ENCODE measurements at regions not wholly inside any gene's neighbourhood (a gene's known extent, or its start where the extent isn't known, plus 50 kb on each side); places are given as distances from the start of the nearest gene placed in this dataset.

DNA sequence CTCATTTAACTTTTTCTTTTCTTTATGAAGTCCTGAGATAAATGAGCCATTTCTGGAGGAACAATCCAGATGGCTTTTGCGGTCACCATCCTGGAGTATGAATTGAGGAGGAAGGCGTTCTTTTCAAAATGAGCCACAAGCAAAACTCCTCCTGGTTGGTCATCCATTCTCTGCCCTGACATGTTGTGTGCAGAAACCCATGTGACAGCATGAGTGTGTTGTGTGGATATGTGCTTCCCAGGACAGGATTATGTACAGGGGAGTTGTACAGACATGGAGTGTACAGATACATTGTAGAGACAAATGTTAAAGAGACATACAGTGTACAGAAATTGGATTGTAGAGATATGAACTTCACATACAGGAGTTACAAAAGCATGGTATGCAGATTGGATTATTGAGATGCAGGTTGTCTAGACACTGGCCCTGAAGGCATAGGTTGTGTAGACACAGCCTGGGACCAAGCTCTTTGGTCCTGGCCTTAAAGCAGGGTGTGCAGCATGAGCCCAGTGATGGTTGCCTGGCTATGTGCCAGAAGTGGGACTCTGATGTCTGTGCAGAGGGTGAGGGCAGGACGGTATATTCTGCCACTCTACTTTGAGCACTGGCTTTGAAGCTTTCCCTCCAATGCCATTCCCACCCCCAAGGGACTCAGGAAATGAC is 178.5 kb upstream of the ZBED5 start:
- Histone ChIP-seq H3K9ac (replicated peaks in 1 of 4; ENCODE audit: extremely low read depth in 1 of 4, low read depth in 3 of 4, low read length in 3 of 4) (no peak overlapping the region), H3K18ac (ENCODE audit: extremely low read depth, low read length) (no peak overlapping the region), H4K5ac (ENCODE audit: insufficient read length, low read depth, low read length) (no peak overlapping the region), H3K9me3 (ENCODE audit: insufficient read depth in 2 of 2, low read depth in 1 of 2, low read length in 1 of 2) (no peaks in the 10 kb centered on the region; a peak in 1 of 4 replicates), H2AFZ (ENCODE audit: low read length) (no peak overlapping the region; the same call in 1 of the 2 replicates), H2BK120ac (replicated peaks; ENCODE audit: low read depth, low read length) (no peak overlapping the region), H4K91ac (replicated peaks; ENCODE audit: insufficient read length, low read length) (no peak overlapping the region), H2BK12ac (ENCODE audit: low read depth, low read length) (peak overlapping the region; percentile 41; the same call in 1 of the 2 replicates), H3K56ac (replicated peaks; ENCODE audit: insufficient read length, low read depth, low read length) (no peak overlapping the region), H2BK20ac (ENCODE audit: low read length) (0 out of 2 replicates have a peak overlapping the region, but pooled peaks have one; percentile 73), H3K4me1 (replicated peaks in 1 of 4; ENCODE audit: control insufficient read depth in 3 of 4, insufficient read depth in 4 of 4, low read length in 3 of 4) (peaks cover 0 to 3% (median 1%) of the 10 kb centered on the region in 4 experiments; a peak in 3 of 7 replicates), H2BK15ac (ENCODE audit: low read length) (no peak overlapping the region), H3K79me2 (ENCODE audit: control insufficient read depth in 1 of 2, insufficient read depth in 2 of 2, low read length in 2 of 2) (no peaks in the 10 kb centered on the region), H3K14ac (ENCODE audit: insufficient read length) (no peak overlapping the region), H3K27ac (ENCODE audit: low read depth, low read length) (no peak overlapping the region), H3K23ac (ENCODE audit: insufficient read length) (no peak overlapping the region), H2BK5ac (ENCODE audit: low read depth, low read length) (no peak overlapping the region), H3K4me2 (ENCODE audit: insufficient read depth in 1 of 2, low read depth in 2 of 2, low read length in 2 of 2) (no peak overlapping the region), H4K8ac (ENCODE audit: extremely low read depth, insufficient read depth, low read length) (no peak overlapping the region), H3K36me3 (ENCODE audit: control insufficient read depth in 2 of 4, insufficient read depth in 4 of 4, low read length in 3 of 4) (no peaks in the 10 kb centered on the region), H3K4me3 (ENCODE audit: extremely low read depth in 1 of 4, insufficient read depth in 2 of 4, low read depth in 3 of 4, low read length in 4 of 4) (no peak overlapping the region), H2AK5ac (ENCODE audit: low read depth, low read length) (no peak overlapping the region), H4K20me1 (replicated peaks in 1 of 2; ENCODE audit: control insufficient read depth in 1 of 2, insufficient read depth in 2 of 2, low read length in 2 of 2) (no peaks in the 10 kb centered on the region), H3K27me3 (replicated peaks in 1 of 4; ENCODE audit: control insufficient read depth in 3 of 4, extremely low read depth in 1 of 4, insufficient read depth in 3 of 4, low read length in 3 of 4) (no peaks in the 10 kb centered on the region), H3K79me1 (ENCODE audit: low read depth, low read length) (no peaks in the 10 kb centered on the region; the same call in 1 of the 2 replicates), H3K23me2 (ENCODE audit: low read depth, low read length) (no peaks in the 10 kb centered on the region), H3K4ac (replicated peaks; ENCODE audit: insufficient read length, low read depth, low read length) (no peak overlapping the region)
- 80% methylated on average over 3 of the region's 3 CpGs; no CpG with 5 or more reads in 1 of the 2 experiments for WGBS, 2 experiments (ENCODE audit: extremely low coverage in 1 of 2, insufficient coverage in 1 of 2, insufficient read length in 1 of 2, insufficient replicate concordance in 2 of 2, low coverage in 1 of 2, low lambda C conversion rate in 2 of 2, missing lambda C conversion rate in 1 of 2)
- POLR2A ChIA-PET (ENCODE audit: partially characterized antibody), result interaction anchor here (1.0 to 1.3 kb wide), 2 partner anchors 42 to 227 kb away, joined by 3 to 4 read pairs; no protein-coding TSS in a partner anchor
- DNase-seq (ENCODE audit: low read depth in 1 of 2, low spot score in 2 of 2) (no peak), FAIRE-seq (no peak)
- CTCF ChIA-PET (ENCODE audit: partially characterized antibody), result interaction anchor here (0.6 to 5.7 kb wide), 48 partner anchors 9 to 751 kb away, joined by 3 to 68 read pairs (median 4); no protein-coding TSS in a partner anchor
- no peak for TF ChIP-seq FOSL1 (IDR thresholded peaks at IDR 0.05; ENCODE audit: insufficient read depth, low read depth, low read length)
- no peak for TF ChIP-seq KDM1A (IDR thresholded peaks at IDR 0.05; ENCODE audit: borderline replicate concordance, low read length)
- no peak for TF ChIP-seq SIX5 (IDR thresholded peaks at IDR 0.05; ENCODE audit: low read depth, low read length)
- TF ChIP-seq TEAD4 (IDR thresholded peaks at IDR 0.05; ENCODE audit: low read depth, low read length), result no peak
- no peak for TF ChIP-seq EP300 (IDR thresholded peaks at IDR 0.05; ENCODE audit: borderline replicate concordance in 1 of 2, low read depth in 2 of 2, low read length in 2 of 2)
- TF ChIP-seq YY1 (IDR thresholded peaks at IDR 0.05; ENCODE audit: low read depth, low read length), result no peak
- no peak for TF ChIP-seq EGR1 (IDR thresholded peaks at IDR 0.05; ENCODE audit: borderline replicate concordance, low read depth, low read length)
- TF ChIP-seq JUN (IDR thresholded peaks at IDR 0.05; ENCODE audit: low read depth, low read length), result no peak
- no peak for TF ChIP-seq CHD2 (IDR thresholded peaks at IDR 0.05; ENCODE audit: low read length)
- TF ChIP-seq ATF2 (IDR thresholded peaks at IDR 0.05; ENCODE audit: low read length), result no peak
- no peak for TF ChIP-seq KDM5A (IDR thresholded peaks at IDR 0.05; ENCODE audit: low read length)
- TF ChIP-seq SP1 (IDR thresholded peaks at IDR 0.05; ENCODE audit: low read depth, low read length), result no peak

Data from H1 (cell line).